BLaER1 treated with 17β-estradiol and CSF1 and Interleukin-3, amounts not matched to agents 10 nM and 100 nM (cell line): ENCODE measurements at regions not wholly inside any gene's neighbourhood (a gene's known extent, or its start where the extent isn't known, plus 50 kb on each side); places are given as distances from the start of the nearest gene placed in this dataset.

Experiments
- H3K27ac ChIP-seq, 11 experiments: shearing (Covaris generic); formaldehyde crosslinking; 2 replicates each; pipeline ENCODE4 v1.8.1; 2022
- H3K27me3 ChIP-seq, 11 experiments: shearing (Covaris generic); formaldehyde crosslinking; 2 replicates each; pipeline ENCODE4 v1.8.1; 2022
- H3K36me3 ChIP-seq, 11 experiments: shearing (Covaris generic); formaldehyde crosslinking; 2 replicates each; pipeline ENCODE4 v1.8.1; 2022
- H3K4me1 ChIP-seq, 10 experiments: shearing (Covaris generic); formaldehyde crosslinking; 2 replicates each; pipeline ENCODE4 v1.8.1; 2022
- H3K4me2 ChIP-seq, 11 experiments: shearing (Covaris generic); formaldehyde crosslinking; 2 replicates each; pipeline ENCODE4 v1.8.1; 2022
- H3K4me3 ChIP-seq, 10 experiments: shearing (Covaris generic); formaldehyde crosslinking; 2 replicates each; pipeline ENCODE4 v1.8.1; 2022
- H3K9ac ChIP-seq, 11 experiments: shearing (Covaris generic); formaldehyde crosslinking; 2 replicates each; pipeline ENCODE4 v1.8.1; 2022
- H3K9me3 ChIP-seq, 11 experiments: shearing (Covaris generic); formaldehyde crosslinking; replicated peaks in 1 of 11; 2 replicates each; pipeline ENCODE4 v1.8.1; 2022
- H4K20me1 ChIP-seq, 11 experiments: shearing (Covaris generic); formaldehyde crosslinking; 2 replicates each; pipeline ENCODE4 v1.8.1; 2022
- Cebpa-rat ChIP-seq, 11 experiments: shearing (Covaris generic); IDR thresholded peaks; 2 replicates each; pipeline ENCODE4 v1.8.1; 2022

DNA sequence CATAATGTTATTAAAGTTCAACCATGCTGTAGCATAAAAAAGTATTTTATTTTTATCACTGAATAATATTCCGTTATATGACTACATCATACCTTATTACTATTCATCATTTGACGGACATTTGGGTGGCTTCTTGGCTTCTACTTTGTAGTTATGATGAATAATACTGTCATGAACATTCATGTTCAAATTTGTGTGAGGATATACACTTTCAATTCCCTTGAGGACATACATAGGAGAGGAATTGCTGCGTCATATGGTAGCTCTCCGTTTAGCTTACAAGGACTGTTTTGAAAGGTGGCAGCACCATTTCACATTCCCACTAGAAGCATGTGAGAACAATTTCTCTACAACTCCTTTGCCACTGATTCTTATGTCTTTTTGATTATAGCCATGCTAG lies 910.8 kb upstream of the MIR17HG start:
- H3K4me2 ChIP-seq: no peak overlapping the region
- no peaks in the 10 kb centered on the region for H3K36me3 ChIP-seq
- no peaks in the 10 kb centered on the region for H3K4me1 ChIP-seq
- no peak overlapping the region for H3K4me3 ChIP-seq
- H4K20me1 ChIP-seq: no peaks in the 10 kb centered on the region
- H3K27me3 ChIP-seq: no peaks in the 10 kb centered on the region
- no peak overlapping the region for H3K9ac ChIP-seq
- no peaks in the 10 kb centered on the region for H3K9me3 ChIP-seq
- H3K27ac ChIP-seq: no peak overlapping the region
- TF ChIP-seq Cebpa-rat (IDR thresholded peaks at IDR 0.05): no peak

DNA sequence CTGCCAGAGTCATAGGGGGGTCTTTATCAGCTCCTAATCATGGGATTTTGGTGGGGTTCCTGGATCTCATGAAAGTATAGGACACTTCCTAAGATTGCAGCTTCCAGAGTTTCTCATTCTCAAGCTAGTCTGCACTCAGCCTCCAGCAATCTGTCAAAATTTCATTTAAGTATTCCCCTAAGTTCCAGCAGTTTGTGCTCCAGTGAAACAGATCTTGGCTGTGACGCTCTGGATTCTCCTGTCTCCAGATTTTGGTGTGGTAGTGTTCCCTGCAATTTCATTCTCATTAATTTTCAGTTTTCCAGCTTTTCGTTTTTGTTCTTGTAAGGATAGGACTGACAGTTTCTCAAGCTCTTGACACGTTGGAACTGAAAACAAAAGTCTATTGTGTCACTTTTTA lies 908.9 kb upstream of the MIR17HG start:
- H3K4me2 ChIP-seq: no peak overlapping the region
- no peak overlapping the region for H3K27ac ChIP-seq
- H3K9ac ChIP-seq: no peak overlapping the region
- H3K4me3 ChIP-seq: no peak overlapping the region
- H3K4me1 ChIP-seq: no peaks in the 10 kb centered on the region
- TF ChIP-seq Cebpa-rat (IDR thresholded peaks at IDR 0.05): no peak
- no peaks in the 10 kb centered on the region for H3K27me3 ChIP-seq
- H3K9me3 ChIP-seq: no peaks in the 10 kb centered on the region
- H4K20me1 ChIP-seq: no peaks in the 10 kb centered on the region
- H3K36me3 ChIP-seq: no peaks in the 10 kb centered on the region

DNA sequence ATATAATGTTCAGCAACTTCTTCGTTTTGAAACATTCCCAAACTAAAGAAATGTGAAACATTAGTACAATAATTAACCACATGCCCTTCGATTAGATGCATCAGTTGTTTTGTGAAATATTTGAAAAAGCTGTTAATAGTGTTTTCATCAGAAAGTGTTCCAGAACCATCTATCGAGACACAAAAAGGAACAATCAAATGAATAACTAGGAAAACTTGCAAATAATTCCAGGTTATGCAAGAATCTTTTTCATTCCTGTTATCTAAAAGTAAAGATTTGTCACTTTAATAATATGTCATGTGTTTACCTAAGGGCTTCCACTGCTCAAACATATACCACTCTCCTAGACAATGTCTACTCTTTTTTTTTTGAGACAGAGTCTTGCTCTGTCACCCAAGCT lies 904.2 kb upstream of the MIR17HG start:
- no peaks in the 10 kb centered on the region for H3K36me3 ChIP-seq
- no peaks in the 10 kb centered on the region for H3K4me1 ChIP-seq
- no peak overlapping the region for H3K4me2 ChIP-seq
- H4K20me1 ChIP-seq: no peaks in the 10 kb centered on the region
- no peak overlapping the region for H3K27ac ChIP-seq
- no peak overlapping the region for H3K9ac ChIP-seq
- no peaks in the 10 kb centered on the region for H3K9me3 ChIP-seq
- no peaks in the 10 kb centered on the region for H3K27me3 ChIP-seq
- TF ChIP-seq Cebpa-rat (IDR thresholded peaks at IDR 0.05): no peak
- H3K4me3 ChIP-seq: no peak overlapping the region

DNA sequence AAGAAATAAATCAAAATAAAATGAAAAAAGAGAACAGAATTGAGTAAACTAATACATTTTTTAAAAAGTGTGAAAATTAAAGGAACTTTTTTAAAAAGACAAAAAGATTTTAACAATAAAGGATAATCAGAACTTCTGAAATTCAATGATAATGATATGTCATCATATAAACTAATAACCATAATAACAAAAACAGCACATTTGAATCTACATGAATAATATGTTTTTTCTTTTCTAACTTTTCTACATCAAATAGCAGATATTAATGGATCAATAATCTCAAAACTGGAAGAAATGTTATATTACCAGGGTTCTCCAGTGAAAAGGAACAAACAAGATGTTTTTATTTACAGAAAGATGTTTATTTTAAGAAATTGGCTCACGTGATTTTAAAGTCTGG lies 903.3 kb upstream of the MIR17HG start:
- no peak overlapping the region for H3K4me3 ChIP-seq
- H3K27me3 ChIP-seq: no peaks in the 10 kb centered on the region
- no peak overlapping the region for H3K27ac ChIP-seq
- no peaks in the 10 kb centered on the region for H3K4me1 ChIP-seq
- TF ChIP-seq Cebpa-rat (IDR thresholded peaks at IDR 0.05): no peak
- H3K36me3 ChIP-seq: no peaks in the 10 kb centered on the region
- H4K20me1 ChIP-seq: no peaks in the 10 kb centered on the region
- no peak overlapping the region for H3K9ac ChIP-seq
- H3K4me2 ChIP-seq: no peak overlapping the region
- no peaks in the 10 kb centered on the region for H3K9me3 ChIP-seq

DNA sequence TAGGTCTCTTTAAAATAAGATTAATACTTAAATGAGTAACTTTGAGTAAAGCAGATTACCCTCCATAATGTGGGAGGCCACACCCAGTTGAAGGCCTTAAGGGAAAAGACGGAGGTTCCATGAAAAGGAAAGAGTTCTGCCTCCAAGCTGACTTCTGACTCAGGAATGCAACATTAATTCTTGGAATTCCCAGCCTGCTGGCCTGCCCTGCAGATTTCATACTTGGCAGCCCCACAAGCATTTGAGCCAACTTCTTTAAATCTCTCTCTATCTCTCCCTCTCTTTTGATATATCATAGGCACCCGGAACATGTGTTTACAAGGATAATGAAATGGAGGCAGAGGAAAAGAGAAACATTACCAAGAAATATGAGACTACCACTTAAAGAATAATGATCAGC lies 902.3 kb upstream of the MIR17HG start:
- no peaks in the 10 kb centered on the region for H3K4me1 ChIP-seq
- H3K4me3 ChIP-seq: no peak overlapping the region
- no peak for TF ChIP-seq Cebpa-rat (IDR thresholded peaks at IDR 0.05)
- H3K27ac ChIP-seq: no peak overlapping the region
- H3K4me2 ChIP-seq: no peak overlapping the region
- H4K20me1 ChIP-seq: no peaks in the 10 kb centered on the region
- no peaks in the 10 kb centered on the region for H3K27me3 ChIP-seq
- H3K36me3 ChIP-seq: no peaks in the 10 kb centered on the region
- no peaks in the 10 kb centered on the region for H3K9me3 ChIP-seq
- no peak overlapping the region for H3K9ac ChIP-seq

DNA sequence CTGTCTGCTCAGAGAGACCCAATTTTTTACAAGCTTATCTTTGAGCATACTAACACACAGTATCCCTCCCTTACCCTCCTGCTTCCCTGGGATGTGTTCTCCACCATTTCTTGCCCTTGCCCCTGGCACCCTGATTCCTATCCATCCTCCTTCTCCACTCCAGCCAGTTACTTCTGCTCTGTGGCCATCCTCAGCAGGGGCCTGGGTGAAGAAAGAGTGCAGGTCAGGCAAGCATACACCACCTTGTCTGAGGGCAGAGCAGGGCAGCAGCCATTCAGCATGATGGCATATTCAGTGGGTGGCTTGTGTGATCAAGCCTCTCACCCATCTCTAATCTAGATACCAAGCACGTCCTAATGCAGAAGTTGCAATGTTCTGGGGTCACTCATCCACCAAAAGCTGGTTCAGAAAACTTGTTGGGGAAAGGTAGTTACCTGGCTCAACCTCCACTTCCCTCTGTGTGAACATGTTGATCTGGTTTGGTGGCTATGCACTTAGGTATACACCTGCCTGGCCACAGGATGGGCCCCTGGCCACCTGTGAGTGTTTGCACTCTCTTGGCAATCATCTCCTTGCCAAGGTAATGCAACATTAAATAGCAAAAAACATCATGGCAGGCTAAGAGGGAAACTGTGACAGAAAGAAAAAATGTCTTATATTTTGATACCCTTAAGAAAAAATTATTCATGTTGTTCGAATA lies 900.3 kb upstream of the MIR17HG start:
- H3K4me3 ChIP-seq: no peak overlapping the region
- H3K4me2 ChIP-seq: no peak overlapping the region
- no peak overlapping the region for H3K27ac ChIP-seq
- H3K4me1 ChIP-seq: no peaks in the 10 kb centered on the region
- no peaks in the 10 kb centered on the region for H3K9me3 ChIP-seq
- no peaks in the 10 kb centered on the region for H3K27me3 ChIP-seq
- H3K9ac ChIP-seq: no peak overlapping the region
- no peak for TF ChIP-seq Cebpa-rat (IDR thresholded peaks at IDR 0.05)
- H3K36me3 ChIP-seq: no peaks in the 10 kb centered on the region
- H4K20me1 ChIP-seq: no peaks in the 10 kb centered on the region

DNA sequence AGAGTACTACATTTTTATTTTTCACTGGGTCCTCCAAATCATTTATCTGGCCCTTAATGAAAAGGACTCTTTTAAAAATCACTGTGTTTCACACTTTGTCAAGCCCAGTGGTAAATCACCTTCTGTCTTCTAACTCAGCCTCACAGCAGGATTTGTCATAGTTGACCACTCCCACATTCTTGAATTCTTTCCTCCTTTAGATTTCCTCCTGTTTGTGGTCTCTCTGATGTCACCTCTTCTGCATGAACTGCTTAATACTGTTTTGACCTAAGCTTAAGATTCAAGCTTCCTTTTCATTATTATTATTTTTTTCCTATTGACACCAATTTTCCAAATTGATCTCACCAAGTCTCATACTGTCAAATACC lies 899.8 kb upstream of the MIR17HG start:
- Histone ChIP-seq H3K9me3 (no peaks in the 10 kb centered on the region), H3K4me3 (no peak overlapping the region), H4K20me1 (no peaks in the 10 kb centered on the region), H3K4me1 (no peaks in the 10 kb centered on the region), H3K9ac (no peak overlapping the region), H3K4me2 (no peak overlapping the region), H3K27me3 (no peaks in the 10 kb centered on the region), H3K36me3 (no peaks in the 10 kb centered on the region), H3K27ac (no peak overlapping the region)
- no peak for TF ChIP-seq Cebpa-rat (IDR thresholded peaks at IDR 0.05)

DNA sequence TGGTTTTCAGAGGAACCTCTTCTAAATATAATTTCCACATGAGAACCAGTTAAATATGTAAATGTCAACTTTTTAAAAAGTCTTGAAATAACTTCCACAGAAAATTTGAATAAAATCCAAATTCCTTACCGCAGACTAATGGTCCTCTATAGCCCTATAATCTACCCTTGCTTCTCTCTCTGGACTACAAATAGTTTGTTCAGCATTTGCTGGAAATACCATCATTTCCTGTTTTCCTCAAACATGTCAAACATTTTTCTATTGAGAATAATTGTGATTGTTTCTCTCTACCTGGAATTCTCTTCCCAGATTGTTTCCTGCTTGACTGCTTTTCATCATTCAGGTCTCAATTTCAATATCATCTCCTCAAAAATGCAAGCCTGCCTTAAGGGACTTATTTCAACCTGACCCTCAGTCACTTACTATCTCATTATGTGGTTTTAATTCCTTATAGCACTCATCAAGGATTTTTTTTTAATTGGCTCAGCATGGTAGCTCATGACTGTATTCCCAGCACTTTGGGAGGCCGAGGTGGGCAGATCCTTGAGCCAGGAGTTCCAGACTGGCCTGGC lies 898.9 kb upstream of the MIR17HG start:
- H3K36me3 ChIP-seq: no peaks in the 10 kb centered on the region
- no peaks in the 10 kb centered on the region for H3K27me3 ChIP-seq
- H3K27ac ChIP-seq: no peak overlapping the region
- no peak overlapping the region for H3K4me3 ChIP-seq
- H3K9ac ChIP-seq: no peak overlapping the region
- no peaks in the 10 kb centered on the region for H4K20me1 ChIP-seq
- H3K9me3 ChIP-seq: no peaks in the 10 kb centered on the region
- no peak for TF ChIP-seq Cebpa-rat (IDR thresholded peaks at IDR 0.05)
- no peak overlapping the region for H3K4me2 ChIP-seq
- no peaks in the 10 kb centered on the region for H3K4me1 ChIP-seq

DNA sequence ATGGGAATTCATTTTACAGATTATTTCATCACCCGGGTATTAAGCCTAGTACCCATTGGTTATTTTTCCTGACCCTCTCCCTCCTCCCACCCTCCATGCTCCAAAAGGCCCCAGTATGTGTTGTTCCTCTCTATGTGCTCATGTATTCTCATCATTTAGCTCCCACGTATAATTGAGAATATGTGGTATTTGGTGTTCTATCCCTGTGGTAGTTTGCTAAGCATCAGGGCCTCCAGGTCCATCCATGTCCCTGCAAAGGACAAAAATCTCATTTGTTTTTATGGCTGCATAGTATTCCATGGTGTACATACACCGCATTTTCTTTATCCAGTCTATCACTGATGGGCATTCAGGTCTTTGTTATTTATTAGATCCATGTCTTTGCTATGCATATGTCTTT lies 894.1 kb upstream of the MIR17HG start:
- Histone ChIP-seq H3K27ac (no peak overlapping the region), H3K4me2 (no peak overlapping the region), H3K36me3 (no peaks in the 10 kb centered on the region), H4K20me1 (no peaks in the 10 kb centered on the region), H3K4me3 (no peak overlapping the region), H3K27me3 (no peaks in the 10 kb centered on the region), H3K4me1 (no peaks in the 10 kb centered on the region), H3K9ac (no peak overlapping the region), H3K9me3 (no peaks in the 10 kb centered on the region)
- TF ChIP-seq Cebpa-rat (IDR thresholded peaks at IDR 0.05): no peak

DNA sequence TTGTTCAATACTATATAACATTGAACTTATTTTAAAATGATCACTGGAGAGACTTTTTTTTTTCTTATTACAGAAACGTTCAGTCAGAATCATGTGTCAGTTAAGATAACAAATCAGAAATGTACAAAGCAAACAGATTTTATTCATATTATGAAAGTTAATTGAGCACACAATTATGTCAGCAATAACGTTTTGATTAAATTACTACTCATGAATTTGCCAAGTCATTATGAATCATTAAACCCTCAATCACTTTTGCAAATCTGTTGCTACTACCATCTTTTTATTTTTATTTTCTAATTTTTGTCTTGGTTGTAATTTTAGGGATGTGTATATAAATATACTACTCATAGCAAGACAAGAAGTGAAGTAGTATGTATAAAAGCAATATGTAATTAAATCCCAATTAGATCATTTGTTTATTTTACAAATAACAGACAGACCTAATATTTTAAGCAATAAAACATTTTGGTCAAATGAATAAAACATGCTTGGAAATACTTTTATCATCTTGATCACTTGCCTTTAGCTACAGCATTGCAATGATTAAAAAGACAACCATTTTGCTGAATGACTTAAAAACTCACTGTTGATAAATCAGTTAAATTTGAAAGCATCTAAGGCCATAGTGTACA lies 893.4 kb upstream of the MIR17HG start:
- H3K4me1 ChIP-seq: no peaks in the 10 kb centered on the region
- H3K27me3 ChIP-seq: no peaks in the 10 kb centered on the region
- H3K9me3 ChIP-seq: no peaks in the 10 kb centered on the region
- H3K9ac ChIP-seq: no peak overlapping the region
- no peak for TF ChIP-seq Cebpa-rat (IDR thresholded peaks at IDR 0.05)
- H3K36me3 ChIP-seq: no peaks in the 10 kb centered on the region
- H3K4me3 ChIP-seq: no peak overlapping the region
- H4K20me1 ChIP-seq: no peaks in the 10 kb centered on the region
- H3K4me2 ChIP-seq: no peak overlapping the region
- H3K27ac ChIP-seq: no peak overlapping the region
